ENCODE measurements at regions not wholly inside any gene's neighbourhood (a gene's known extent, or its start where the extent isn't known, plus 50 kb on each side); places are given as distances from the start of the nearest gene placed in this dataset.

DNA sequence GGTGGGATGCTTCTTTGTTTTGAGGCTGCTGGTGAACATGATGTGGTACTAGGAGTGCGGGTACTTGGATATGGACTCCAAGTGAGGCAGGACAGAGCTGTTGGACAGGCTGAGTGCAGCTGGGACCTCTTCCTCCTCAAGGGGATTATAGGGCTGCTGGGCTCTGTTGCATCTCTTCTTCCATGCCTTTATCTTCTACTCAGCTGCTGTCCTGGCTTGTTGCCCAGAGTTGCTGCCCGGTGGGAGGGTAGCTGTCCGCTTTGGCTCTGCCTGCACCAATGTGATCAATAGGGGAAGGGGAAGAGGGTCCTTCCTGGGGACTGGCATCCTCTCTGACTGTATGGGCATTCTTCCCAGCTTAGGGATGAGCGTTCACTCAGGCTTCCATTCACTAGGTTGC is 1217.9 kb upstream of the ACO1 start:
- no peak for TF ChIP-seq POLR2A (IDR thresholded peaks at IDR 0.05)
- TF ChIP-seq, protein P1, sequence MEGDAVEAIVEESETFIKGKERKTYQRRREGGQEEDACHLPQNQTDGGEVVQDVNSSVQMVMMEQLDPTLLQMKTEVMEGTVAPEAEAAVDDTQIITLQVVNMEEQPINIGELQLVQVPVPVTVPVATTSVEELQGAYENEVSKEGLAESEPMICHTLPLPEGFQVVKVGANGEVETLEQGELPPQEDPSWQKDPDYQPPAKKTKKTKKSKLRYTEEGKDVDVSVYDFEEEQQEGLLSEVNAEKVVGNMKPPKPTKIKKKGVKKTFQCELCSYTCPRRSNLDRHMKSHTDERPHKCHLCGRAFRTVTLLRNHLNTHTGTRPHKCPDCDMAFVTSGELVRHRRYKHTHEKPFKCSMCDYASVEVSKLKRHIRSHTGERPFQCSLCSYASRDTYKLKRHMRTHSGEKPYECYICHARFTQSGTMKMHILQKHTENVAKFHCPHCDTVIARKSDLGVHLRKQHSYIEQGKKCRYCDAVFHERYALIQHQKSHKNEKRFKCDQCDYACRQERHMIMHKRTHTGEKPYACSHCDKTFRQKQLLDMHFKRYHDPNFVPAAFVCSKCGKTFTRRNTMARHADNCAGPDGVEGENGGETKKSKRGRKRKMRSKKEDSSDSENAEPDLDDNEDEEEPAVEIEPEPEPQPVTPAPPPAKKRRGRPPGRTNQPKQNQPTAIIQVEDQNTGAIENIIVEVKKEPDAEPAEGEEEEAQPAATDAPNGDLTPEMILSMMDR (IDR thresholded peaks at IDR 0.05), result no peak
- TF ChIP-seq POLR2AphosphoS5 (IDR thresholded peaks at IDR 0.05), result no peak

Data from prostate gland (tissue), 2 donors.